Uterus (tissue), 3 donors: ENCODE measurements at regions not wholly inside any gene's neighbourhood (a gene's known extent, or its start where the extent isn't known, plus 50 kb on each side); places are given as distances from the start of the nearest gene placed in this dataset.

Source experiments
- DNase-seq, 2 donors: peaks; one replicate each; pipeline ENCODE4 v3.0.0-alpha.2; 2019 to 2020
- H3K27ac ChIP-seq, 2 donors: fragments of 200-600 bp; sonication (generic); 1 replicate in 1 of 2; 2 replicates in 1 of 2; pipeline ENCODE4 v1.5.1; 2016 to 2018
- H3K27me3 ChIP-seq, 2 donors: fragments of 200-600 bp; sonication (generic); one replicate each; pipeline ENCODE4 v1.5.1; 2018 to 2019; ENCODE audit warnings: control low read depth in 1 of 2
- H3K36me3 ChIP-seq, 2 donors: fragments of 200-600 bp; sonication (generic); one replicate each; pipeline ENCODE4 v1.5.1; 2019; ENCODE audit warnings: control low read depth in 1 of 2
- H3K4me1 ChIP-seq, 2 donors: fragments of 200-600 bp; sonication (generic); one replicate each; pipeline ENCODE4 v1.5.1; 2018 to 2019; ENCODE audit warnings: control low read depth in 1 of 2
- H3K4me3 ChIP-seq, 2 donors: fragments of 200-600 bp; sonication (generic); 1 replicate in 1 of 2; 2 replicates in 1 of 2; pipeline ENCODE4 v1.5.1; 2018 to 2019; ENCODE audit warnings: mild to moderate bottlenecking in 1 of 2
- H3K9me3 ChIP-seq, 2 donors: fragments of 200-600 bp; sonication (generic); one replicate each; pipeline ENCODE4 v1.5.1; 2019; ENCODE audit warnings: control low read depth in 1 of 2
- CTCF ChIP-seq, 4 experiments: fragments of 200-600 bp in 2 of 4; fragments of 450-650 bp in 2 of 4; sonication (generic) in 2 of 4; IDR thresholded peaks; one replicate each; pipeline ENCODE4 v1.5.1; 2016 to 2019; ENCODE audit warnings: antibody characterized with exemption in 4 of 4, mild to moderate bottlenecking in 2 of 4, moderate library complexity in 1 of 4
- POLR2A ChIP-seq, 2 donors: fragments of 450-650 bp; IDR thresholded peaks; one replicate each; pipeline ENCODE4 v1.6.1; 2016; ENCODE audit warnings: antibody characterized with exemption in 2 of 2, mild to moderate bottlenecking in 1 of 2, moderate library complexity in 1 of 2
- intact Hi-C: fragments of 100-400 bp; cut with DNase I; formaldehyde crosslinking; loops from one replicate; pipeline ENCODE4 v1.15.1; 2023; ENCODE audit warnings: low total_unique reads
- donor health status: DM: yes; HTN: yes; CAD: no.

- TF ChIP-seq POLR2A (IDR thresholded peaks at IDR 0.05), result no peak
- H3K4me1 ChIP-seq, result no peaks in the 10 kb centered on the region
- no peaks in the 10 kb centered on the region for H3K9me3 ChIP-seq
- no peaks in the 10 kb centered on the region for H3K27me3 ChIP-seq
- no peaks in the 10 kb centered on the region for H3K36me3 ChIP-seq
- no peak overlapping the region for H3K27ac ChIP-seq
- no peak for DNase-seq
- intact Hi-C loops, result no loop called here
- H3K4me3 ChIP-seq, result no peak overlapping the region
Observed at GRCh38 chr21:20661745-20662422, 336.3 kb upstream of the NCAM2 start.

- H3K4me3 ChIP-seq, result no peak overlapping the region
- intact Hi-C loops, result no loop called here
- TF ChIP-seq POLR2A (IDR thresholded peaks at IDR 0.05) (no peak), CTCF (IDR thresholded peaks at IDR 0.05) (no peak)
- no peaks in the 10 kb centered on the region for H3K27me3 ChIP-seq
- DNase-seq, result no peak
- H3K27ac ChIP-seq, result no peak overlapping the region
- no peaks in the 10 kb centered on the region for H3K9me3 ChIP-seq
- H3K36me3 ChIP-seq, result no peaks in the 10 kb centered on the region
- H3K4me1 ChIP-seq, result no peaks in the 10 kb centered on the region
Observed at GRCh38 chr21:20662514-20662913, 335.7 kb upstream of the NCAM2 start.

- no peak for DNase-seq
- H3K27me3 ChIP-seq, result no peaks in the 10 kb centered on the region
- H3K4me3 ChIP-seq, result no peak overlapping the region
- H3K27ac ChIP-seq, result no peak overlapping the region
- no peak for TF ChIP-seq POLR2A (IDR thresholded peaks at IDR 0.05)
- no peaks in the 10 kb centered on the region for H3K36me3 ChIP-seq
- intact Hi-C loops, result no loop called here
- H3K9me3 ChIP-seq, result no peaks in the 10 kb centered on the region
- no peaks in the 10 kb centered on the region for H3K4me1 ChIP-seq
Observed at GRCh38 chr21:20667931-20668330, 330.3 kb upstream of the NCAM2 start.

- Histone ChIP-seq H3K4me3 (no peak overlapping the region), H3K9me3 (no peaks in the 10 kb centered on the region), H3K27me3 (no peaks in the 10 kb centered on the region), H3K36me3 (no peaks in the 10 kb centered on the region), H3K27ac (no peak overlapping the region), H3K4me1 (no peaks in the 10 kb centered on the region)
- no peak for DNase-seq
- TF ChIP-seq POLR2A (IDR thresholded peaks at IDR 0.05), result no peak
- no peak for TF ChIP-seq CTCF (IDR thresholded peaks at IDR 0.05)
- intact Hi-C loops, result no loop called here
Observed at GRCh38 chr21:20685475-20685874, 312.7 kb upstream of the NCAM2 start.

- H3K9me3 ChIP-seq, result no peaks in the 10 kb centered on the region
- H3K4me3 ChIP-seq, result no peak overlapping the region
- H3K4me1 ChIP-seq, result no peaks in the 10 kb centered on the region
- no peaks in the 10 kb centered on the region for H3K36me3 ChIP-seq
- no peak for DNase-seq
- intact Hi-C loops, result no loop called here
- TF ChIP-seq CTCF (IDR thresholded peaks at IDR 0.05) (no peak), POLR2A (IDR thresholded peaks at IDR 0.05) (no peak)
- no peaks in the 10 kb centered on the region for H3K27me3 ChIP-seq
- no peak overlapping the region for H3K27ac ChIP-seq
Observed at GRCh38 chr21:20698585-20698984, 299.6 kb upstream of the NCAM2 start.

GRCh38 chr21:20701235-20701634, 297.0 kb upstream of the NCAM2 start:
- TF ChIP-seq CTCF (IDR thresholded peaks at IDR 0.05), result no peak
- TF ChIP-seq POLR2A (IDR thresholded peaks at IDR 0.05), result no peak
- no peaks in the 10 kb centered on the region for H3K9me3 ChIP-seq
- H3K4me3 ChIP-seq, result no peak overlapping the region
- intact Hi-C loops, result no loop called here
- no peaks in the 10 kb centered on the region for H3K36me3 ChIP-seq
- H3K27me3 ChIP-seq, result no peaks in the 10 kb centered on the region
- H3K4me1 ChIP-seq, result no peaks in the 10 kb centered on the region
- no peak for DNase-seq
- H3K27ac ChIP-seq, result no peak overlapping the region
